ENCODE measurements at regions not wholly inside any gene's neighbourhood (a gene's known extent, or its start where the extent isn't known, plus 50 kb on each side); places are given as distances from the start of the nearest gene placed in this dataset.

- TF ChIP-seq CTCF (IDR thresholded peaks at IDR 0.05) (no peak), EZH2 (IDR thresholded peaks at IDR 0.05; ENCODE audit: borderline replicate concordance, insufficient read depth, low read depth, low read length, poor library complexity, severe bottlenecking) (no peak)
These were observed 108.7 kb upstream of the DGKB start for GRCh38 chr7:15011289-15011688.

Measured in B cell (primary cell).